ENCODE measurements at regions not wholly inside any gene's neighbourhood (a gene's known extent, or its start where the extent isn't known, plus 50 kb on each side); places are given as distances from the start of the nearest gene placed in this dataset.

GRCh38 chr2:21912405-21912804 is 788.6 kb downstream of the TDRD15 start:
- H3K27ac ChIP-seq (ENCODE audit: insufficient read depth, low read length), result no peak overlapping the region
- no peak overlapping the region for H3K9ac ChIP-seq (ENCODE audit: insufficient read depth, low read length)
- H3K79me2 ChIP-seq (ENCODE audit: control insufficient read depth, insufficient read depth, low read length), result no peaks in the 10 kb centered on the region
- H3K9me3 ChIP-seq (ENCODE audit: control insufficient read depth, insufficient read depth, low read depth, low read length), result no peaks in the 10 kb centered on the region
- no peak overlapping the region for H2AFZ ChIP-seq (ENCODE audit: low read length)
- no peak overlapping the region for H3K4me3 ChIP-seq (replicated peaks in 1 of 4; ENCODE audit: control extremely low read depth in 1 of 4, insufficient read depth in 1 of 4, low read depth in 3 of 4, low read length in 4 of 4)
- no peak for TF ChIP-seq EZH2 (IDR thresholded peaks at IDR 0.05; ENCODE audit: low read length, missing control alignments)
- H3K36me3 ChIP-seq (ENCODE audit: control insufficient read depth, insufficient read depth, low read length), result no peaks in the 10 kb centered on the region
- H3K4me1 ChIP-seq (ENCODE audit: control insufficient read depth, extremely low read depth, insufficient read depth, low read length), result no peaks in the 10 kb centered on the region
- no peaks in the 10 kb centered on the region for H4K20me1 ChIP-seq (ENCODE audit: control insufficient read depth, extremely low read depth, insufficient read depth, low read length)
- H3K4me2 ChIP-seq (ENCODE audit: extremely low read depth, insufficient read depth, low read length), result no peak overlapping the region
- H3K27me3 ChIP-seq (ENCODE audit: control insufficient read depth, insufficient read depth, low read length), result no peaks in the 10 kb centered on the region
- no peak for DNase-seq (ENCODE audit: low read depth in 2 of 2)

- no peak overlapping the region for H3K4me3 ChIP-seq (replicated peaks in 1 of 4; ENCODE audit: control extremely low read depth in 1 of 4, insufficient read depth in 1 of 4, low read depth in 3 of 4, low read length in 4 of 4)
- DNase-seq (ENCODE audit: low read depth in 2 of 2), result no peak
- H3K4me1 ChIP-seq (ENCODE audit: control insufficient read depth, extremely low read depth, insufficient read depth, low read length), result no peaks in the 10 kb centered on the region
- no peak overlapping the region for H2AFZ ChIP-seq (ENCODE audit: low read length)
- H4K20me1 ChIP-seq (ENCODE audit: control insufficient read depth, extremely low read depth, insufficient read depth, low read length), result no peaks in the 10 kb centered on the region
- no peak overlapping the region for H3K9ac ChIP-seq (ENCODE audit: insufficient read depth, low read length)
- no peak for TF ChIP-seq CTCF (conservative IDR thresholded peaks at IDR 0.05 in 1 of 2, IDR thresholded peaks at IDR 0.05 in 1 of 2; ENCODE audit: low read depth in 1 of 2, low read length in 2 of 2)
- TF ChIP-seq EZH2 (IDR thresholded peaks at IDR 0.05; ENCODE audit: low read length, missing control alignments), result no peak
- H3K79me2 ChIP-seq (ENCODE audit: control insufficient read depth, insufficient read depth, low read length), result no peaks in the 10 kb centered on the region
- no peaks in the 10 kb centered on the region for H3K9me3 ChIP-seq (ENCODE audit: control insufficient read depth, insufficient read depth, low read depth, low read length)
- H3K36me3 ChIP-seq (ENCODE audit: control insufficient read depth, insufficient read depth, low read length), result no peaks in the 10 kb centered on the region
- H3K27ac ChIP-seq (ENCODE audit: insufficient read depth, low read length), result no peak overlapping the region
- no peaks in the 10 kb centered on the region for H3K27me3 ChIP-seq (ENCODE audit: control insufficient read depth, insufficient read depth, low read length)
- H3K4me2 ChIP-seq (ENCODE audit: extremely low read depth, insufficient read depth, low read length), result no peak overlapping the region
Measured at GRCh38 chr2:21915201-21915600, 791.4 kb downstream of the TDRD15 start.

- TF ChIP-seq EZH2 (IDR thresholded peaks at IDR 0.05; ENCODE audit: low read length, missing control alignments) (no peak), CTCF (conservative IDR thresholded peaks at IDR 0.05 in 1 of 2, IDR thresholded peaks at IDR 0.05 in 1 of 2; ENCODE audit: low read depth in 1 of 2, low read length in 2 of 2) (no peak)
- Histone ChIP-seq H3K9ac (ENCODE audit: insufficient read depth, low read length) (no peak overlapping the region), H4K20me1 (ENCODE audit: control insufficient read depth, extremely low read depth, insufficient read depth, low read length) (no peaks in the 10 kb centered on the region), H3K4me2 (ENCODE audit: extremely low read depth, insufficient read depth, low read length) (no peak overlapping the region), H3K27me3 (ENCODE audit: control insufficient read depth, insufficient read depth, low read length) (no peaks in the 10 kb centered on the region), H3K4me3 (replicated peaks in 1 of 4; ENCODE audit: control extremely low read depth in 1 of 4, insufficient read depth in 1 of 4, low read depth in 3 of 4, low read length in 4 of 4) (no peak overlapping the region), H3K27ac (ENCODE audit: insufficient read depth, low read length) (no peak overlapping the region), H3K9me3 (ENCODE audit: control insufficient read depth, insufficient read depth, low read depth, low read length) (no peaks in the 10 kb centered on the region), H3K4me1 (ENCODE audit: control insufficient read depth, extremely low read depth, insufficient read depth, low read length) (no peaks in the 10 kb centered on the region), H3K79me2 (ENCODE audit: control insufficient read depth, insufficient read depth, low read length) (no peaks in the 10 kb centered on the region), H3K36me3 (ENCODE audit: control insufficient read depth, insufficient read depth, low read length) (no peaks in the 10 kb centered on the region), H2AFZ (ENCODE audit: low read length) (no peak overlapping the region)
- peak in 1 of 2 donors; percentile 11 for DNase-seq (ENCODE audit: low read depth in 2 of 2)
Measured at GRCh38 chr2:21916934-21917522, 793.3 kb downstream of the TDRD15 start.
